ENCODE measurements at regions not wholly inside any gene's neighbourhood (a gene's known extent, or its start where the extent isn't known, plus 50 kb on each side); places are given as distances from the start of the nearest gene placed in this dataset.

DNA sequence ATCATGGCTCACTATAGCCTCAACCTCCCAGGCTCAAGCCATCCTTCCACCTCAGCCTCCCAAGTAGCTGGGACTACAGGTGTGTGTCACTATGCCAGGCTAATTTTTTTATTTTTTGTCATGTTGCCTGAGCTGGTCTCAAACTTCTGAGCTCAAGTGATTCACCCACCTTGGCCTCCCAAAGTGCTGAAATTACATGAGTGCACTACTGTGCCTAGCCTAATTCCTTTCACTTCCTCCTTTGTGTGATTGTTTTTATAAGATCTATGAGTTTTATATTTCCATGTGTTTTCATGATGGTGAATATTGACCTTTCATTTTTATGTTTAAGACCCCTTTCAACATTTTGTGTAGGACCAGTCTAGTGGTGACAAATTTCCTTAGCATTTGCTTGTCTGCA, 55.2 kb upstream of the IL12B start:
- DNase-seq (ENCODE audit: low read depth), result no peak

DNA sequence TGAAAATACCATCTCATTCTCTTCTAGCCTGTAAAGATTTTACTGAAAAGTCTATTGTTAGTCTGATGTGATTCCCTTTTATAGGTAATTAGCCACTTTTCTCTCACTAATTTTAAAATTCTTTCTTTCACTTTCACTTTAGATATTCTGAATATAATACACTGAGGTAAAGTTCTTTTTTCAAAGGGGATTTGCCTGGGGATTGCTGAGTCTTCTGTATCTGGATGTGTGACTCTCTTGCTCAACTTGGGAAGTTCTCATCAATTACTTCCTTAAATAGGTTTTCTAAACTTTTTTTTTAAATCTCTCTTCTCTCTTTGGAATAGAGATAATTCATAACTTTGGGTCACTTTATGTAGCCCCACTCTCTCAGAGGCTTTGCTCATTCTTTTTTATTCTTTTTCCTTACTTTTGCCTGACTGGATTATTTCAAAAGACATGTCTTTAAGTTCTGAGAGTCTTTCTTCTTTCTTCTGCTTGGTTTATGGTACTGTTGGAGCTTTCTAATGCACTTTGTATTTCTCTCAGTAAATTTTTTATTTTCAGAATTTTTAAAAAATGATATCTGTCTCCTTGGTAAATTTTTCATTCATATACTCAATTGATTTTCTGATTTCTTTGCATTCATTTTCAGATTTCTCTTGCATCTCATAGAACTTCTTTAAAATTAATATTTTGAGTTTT, 55.9 kb upstream of the IL12B start:
- DNase-seq (ENCODE audit: low read depth), result no peak

DNA sequence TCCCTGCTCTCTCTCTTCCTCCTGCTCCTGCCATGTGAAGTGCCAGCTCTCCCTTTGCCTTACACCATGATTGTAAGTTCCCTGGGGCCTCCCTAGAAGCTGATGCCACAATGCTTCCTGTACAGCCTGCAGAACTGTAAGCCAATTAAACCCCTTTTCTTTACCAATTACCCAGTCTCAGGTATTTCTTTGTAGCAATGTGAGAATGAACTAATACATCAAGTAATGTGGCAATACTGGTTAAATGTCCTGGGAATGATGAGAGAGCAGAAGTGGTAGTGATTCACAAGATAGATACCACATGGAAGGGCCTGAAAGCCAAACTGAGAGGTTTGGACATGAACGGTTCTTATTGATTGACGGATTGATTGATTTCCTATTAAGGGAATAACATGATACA, 62.6 kb upstream of the IL12B start:
- no peak for DNase-seq (ENCODE audit: low read depth)

DNA sequence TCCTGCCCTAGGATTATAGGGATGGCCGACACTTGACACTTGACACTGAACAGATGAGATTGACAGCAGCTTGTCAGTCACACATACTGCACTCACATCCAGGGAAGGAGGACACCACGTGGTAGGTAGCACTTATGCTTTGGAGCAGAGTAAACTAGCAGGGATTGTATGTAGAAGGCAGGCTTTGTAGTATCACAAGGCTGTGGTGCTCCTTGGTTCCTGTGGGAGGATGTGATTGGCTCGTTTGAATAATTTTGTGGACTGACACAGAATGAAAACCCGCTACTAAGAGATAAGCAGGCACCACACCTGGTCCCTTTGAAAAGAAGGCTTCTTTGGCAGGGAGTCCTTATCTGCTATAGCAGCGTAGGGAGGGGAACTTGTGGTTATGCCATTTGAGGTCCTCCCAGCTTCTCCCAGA, 63.6 kb upstream of the IL12B start:
- no peak for DNase-seq (ENCODE audit: low read depth)

DNA sequence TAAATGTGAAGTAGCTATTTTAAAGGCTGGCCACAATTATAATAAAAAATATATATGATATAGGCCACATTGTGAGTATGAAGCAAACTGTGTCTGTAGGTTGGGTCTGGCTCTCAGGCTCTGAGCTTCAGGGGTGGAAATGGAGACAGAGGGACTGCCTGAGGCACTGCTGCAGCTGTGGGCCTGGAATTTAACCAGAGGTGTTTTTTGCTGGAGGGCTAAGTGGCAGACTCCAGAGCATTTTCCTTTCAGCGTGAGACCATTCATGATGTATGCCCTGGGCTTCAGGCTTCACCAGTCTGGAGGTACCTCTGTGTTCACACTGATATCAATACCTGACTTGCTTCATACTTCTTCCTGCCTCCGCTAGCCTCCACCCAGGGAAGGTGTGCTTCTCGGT, 64.9 kb upstream of the IL12B start:
- DNase-seq (ENCODE audit: low read depth), result no peak

DNA sequence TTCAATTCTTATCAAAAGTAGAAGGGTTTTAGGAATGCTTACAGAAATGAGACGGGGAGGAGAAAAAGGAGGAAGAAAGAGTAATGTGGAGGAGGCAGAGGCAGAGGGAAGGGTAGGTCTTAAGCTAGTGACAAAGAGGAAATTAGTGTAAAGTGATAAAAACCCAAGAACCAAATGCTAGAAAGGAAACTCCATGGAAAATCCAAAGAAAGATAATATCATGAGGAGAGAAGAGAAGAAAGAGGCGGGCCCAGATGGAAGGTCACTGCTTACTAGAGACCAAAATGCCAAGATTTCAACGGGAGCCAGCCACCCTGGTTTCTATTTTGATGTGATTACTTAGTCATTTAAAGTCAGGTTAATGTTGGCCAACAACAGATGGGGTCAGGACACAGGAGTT, 68.6 kb upstream of the IL12B start:
- DNase-seq (ENCODE audit: low read depth), result no peak

DNA sequence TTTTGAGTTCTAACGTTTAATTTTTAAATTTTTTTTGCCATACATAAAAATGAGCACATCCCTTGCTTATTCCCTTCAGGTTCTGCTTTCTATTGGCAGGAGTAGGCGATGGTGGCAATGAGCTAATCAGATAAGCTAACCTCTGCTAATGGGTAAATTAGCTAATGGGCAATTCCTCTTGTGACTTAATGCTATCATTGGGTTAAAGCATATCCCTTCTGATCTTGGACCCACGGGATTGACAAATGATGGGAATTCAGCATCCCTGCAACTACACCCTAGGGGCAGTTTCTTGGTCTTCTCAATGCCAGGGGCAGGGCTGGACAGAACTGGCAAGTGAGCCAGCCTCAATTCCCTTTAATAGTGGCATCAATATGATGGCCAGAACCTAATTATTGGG, 70.2 kb upstream of the IL12B start:
- no peak for DNase-seq (ENCODE audit: low read depth)

DNA sequence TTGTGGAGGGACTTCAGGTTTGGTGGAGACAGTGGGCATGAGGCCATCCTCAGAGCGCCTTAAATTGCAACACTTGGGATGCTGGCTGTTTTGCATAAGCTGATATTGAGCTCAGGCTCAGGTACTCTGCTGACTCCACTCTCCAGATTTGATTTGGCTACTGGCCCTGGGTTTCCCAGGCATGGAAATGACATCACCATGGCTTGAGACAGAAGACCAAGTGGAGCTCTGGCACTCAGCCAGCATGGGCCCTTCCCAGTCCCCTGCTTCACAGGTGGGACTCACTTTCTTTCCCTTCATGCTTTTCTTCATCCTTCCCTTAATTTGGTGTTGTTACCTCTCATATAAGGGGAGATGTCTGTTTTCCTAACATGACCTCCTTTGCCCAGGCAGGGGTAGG, 72.0 kb upstream of the IL12B start:
- no peak for DNase-seq (ENCODE audit: low read depth)

DNA sequence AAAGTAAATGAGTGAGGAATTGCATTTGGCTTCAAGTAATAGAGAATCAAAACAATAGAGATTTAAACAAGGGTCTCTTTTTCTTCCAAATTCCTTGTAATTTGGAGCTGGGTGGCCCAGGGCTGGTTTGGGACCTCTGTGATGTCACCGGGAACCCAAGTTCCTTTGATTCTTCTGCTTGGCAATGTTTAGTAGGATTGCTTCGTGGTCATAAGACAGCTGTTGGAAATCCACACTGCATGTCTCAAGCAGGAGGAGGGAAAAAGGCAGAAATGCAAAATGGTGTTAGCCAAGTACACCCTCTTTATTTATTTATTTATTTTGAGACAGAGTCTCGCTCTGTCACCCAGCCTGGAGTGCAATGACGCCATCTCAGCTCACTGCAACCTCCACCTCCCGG, 72.6 kb upstream of the IL12B start:
- no peak for DNase-seq (ENCODE audit: low read depth)

DNA sequence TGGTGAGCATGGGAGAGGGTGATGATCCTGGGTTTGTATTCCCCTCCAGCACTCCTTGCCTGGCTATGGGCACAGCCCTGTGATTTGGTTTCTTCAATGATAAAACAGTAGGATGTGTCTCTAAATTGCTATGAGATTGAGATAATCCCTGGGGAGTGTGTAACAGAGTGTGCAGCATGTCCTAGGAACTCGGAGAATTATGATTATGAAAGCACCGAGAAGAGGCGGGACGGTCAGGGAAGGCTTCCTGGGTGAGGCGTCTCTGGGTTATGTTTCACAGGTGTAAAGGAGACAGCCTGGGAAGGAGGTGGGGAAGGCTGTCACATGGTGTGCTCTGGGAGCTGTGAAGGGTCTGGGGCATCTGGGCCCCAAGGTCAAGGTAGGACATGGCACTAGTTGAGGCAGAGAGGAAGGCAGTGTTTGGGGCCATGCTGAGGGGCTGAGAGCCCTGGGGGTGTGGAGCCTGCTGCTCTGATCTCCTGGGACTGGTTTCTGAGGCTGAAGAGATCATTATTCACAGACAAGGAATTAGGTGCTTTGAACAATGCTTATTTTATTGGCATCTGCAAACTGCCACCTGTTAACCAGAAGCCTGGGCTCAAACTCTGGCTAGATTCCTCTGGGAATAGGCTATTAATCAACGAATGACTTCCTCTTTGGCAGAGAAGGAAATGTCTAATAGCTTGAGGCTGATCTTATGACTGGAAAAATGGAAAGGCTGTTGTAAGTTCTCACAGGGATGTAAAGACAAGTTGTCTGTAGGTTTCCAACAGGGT, 73.8 kb upstream of the IL12B start:
- DNase-seq (ENCODE audit: low read depth), result no peak

DNA sequence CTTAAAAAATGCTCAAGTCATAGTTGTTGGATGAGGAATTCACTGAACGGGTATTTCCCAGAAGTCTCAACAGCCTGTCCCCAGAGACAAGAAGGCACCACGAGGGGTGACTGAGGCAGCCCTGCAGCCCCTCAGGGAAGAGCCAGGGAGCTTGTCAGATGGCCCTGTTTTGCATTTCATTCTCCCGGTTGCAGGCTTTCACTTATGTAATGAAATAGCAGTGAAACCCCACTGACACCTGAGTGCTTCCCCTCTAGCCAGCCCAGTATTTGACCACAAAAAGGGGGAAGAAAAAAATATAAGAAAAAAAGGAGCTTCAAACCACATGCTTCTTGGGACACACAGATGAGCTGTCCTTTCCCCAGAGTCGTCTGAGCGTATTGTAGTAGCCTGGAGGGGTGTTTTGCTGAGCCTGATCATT, 75.3 kb upstream of the IL12B start:
- no peak for DNase-seq (ENCODE audit: low read depth)

DNA sequence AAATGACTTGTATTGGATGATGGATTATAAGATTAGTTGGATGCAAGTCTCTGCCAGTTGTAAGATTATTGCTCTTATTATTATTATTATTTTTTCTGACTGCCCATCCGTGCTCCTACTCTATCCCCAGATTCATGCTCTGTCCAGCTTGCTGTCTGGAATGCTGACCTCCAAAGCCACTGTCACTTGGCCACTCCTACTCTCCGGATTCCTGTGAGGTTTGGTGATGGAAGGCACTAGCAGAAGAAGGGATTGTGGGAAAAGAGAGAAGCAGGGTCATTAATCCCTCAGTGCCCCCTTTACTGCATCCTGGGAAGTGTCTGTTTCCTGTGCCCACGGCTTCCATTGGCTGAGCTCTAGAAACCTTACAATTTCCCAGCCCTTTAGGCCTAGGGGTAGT, 76.3 kb upstream of the IL12B start:
- no peak for DNase-seq (ENCODE audit: low read depth)

DNA sequence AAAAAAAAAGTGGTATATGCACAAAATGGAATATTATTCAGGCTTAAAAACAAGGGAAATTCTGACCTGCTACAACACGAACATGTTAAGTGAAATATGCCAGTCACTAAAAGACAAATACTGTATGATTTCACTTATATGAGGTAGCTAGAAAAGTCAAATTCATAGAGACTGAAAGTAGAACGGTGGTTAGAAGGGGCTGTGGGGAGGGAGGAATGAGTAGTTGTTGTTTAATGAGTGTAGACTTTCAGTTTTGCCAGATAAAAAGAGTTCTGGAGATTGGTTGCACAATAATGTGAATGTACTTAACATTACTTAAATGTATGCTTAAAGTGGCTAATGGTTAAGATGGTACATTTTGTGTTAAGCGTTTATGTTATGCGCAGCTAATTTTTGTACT, 79.5 kb upstream of the IL12B start:
- no peak for DNase-seq (ENCODE audit: low read depth)

DNA sequence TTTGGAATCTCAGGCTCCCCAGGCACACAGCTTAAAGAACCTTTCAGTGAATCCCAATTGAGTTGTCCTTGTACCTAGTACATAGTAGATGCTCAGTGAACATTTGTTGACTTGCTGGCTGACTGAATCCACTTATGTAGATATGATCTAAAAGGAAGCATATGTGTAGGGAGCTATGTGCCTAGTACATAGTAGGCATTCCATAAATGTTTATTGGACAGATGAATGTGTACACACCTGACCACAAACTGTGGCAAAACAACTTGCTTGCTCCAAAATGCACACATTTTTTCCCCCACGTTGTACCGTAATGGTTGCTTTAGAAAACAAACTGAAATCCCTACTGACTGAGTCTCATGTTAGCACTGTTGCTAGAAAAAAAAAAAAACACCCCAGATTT, 80.2 kb upstream of the IL12B start:
- no peak for DNase-seq (ENCODE audit: low read depth)

DNA sequence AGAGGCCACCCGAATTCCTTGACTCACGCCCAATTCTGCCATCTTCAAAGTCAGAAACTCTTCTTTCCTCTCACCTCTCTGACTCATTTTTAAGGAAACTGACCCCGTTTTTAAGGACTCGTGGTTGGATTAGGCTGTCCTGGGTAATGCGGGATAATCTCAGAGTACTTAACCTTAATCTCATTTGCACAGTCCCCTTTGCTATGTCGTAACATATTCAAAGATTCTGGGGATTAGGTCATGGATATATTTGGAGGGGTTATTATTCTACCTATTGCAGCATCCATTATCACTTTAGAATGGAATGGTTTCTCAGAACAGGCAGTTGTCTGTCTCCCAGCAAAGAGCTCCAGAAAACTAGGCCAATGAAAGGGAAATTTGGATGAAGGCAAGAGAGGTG, 80.8 kb upstream of the IL12B start:
- DNase-seq (ENCODE audit: low read depth), result no peak

DNA sequence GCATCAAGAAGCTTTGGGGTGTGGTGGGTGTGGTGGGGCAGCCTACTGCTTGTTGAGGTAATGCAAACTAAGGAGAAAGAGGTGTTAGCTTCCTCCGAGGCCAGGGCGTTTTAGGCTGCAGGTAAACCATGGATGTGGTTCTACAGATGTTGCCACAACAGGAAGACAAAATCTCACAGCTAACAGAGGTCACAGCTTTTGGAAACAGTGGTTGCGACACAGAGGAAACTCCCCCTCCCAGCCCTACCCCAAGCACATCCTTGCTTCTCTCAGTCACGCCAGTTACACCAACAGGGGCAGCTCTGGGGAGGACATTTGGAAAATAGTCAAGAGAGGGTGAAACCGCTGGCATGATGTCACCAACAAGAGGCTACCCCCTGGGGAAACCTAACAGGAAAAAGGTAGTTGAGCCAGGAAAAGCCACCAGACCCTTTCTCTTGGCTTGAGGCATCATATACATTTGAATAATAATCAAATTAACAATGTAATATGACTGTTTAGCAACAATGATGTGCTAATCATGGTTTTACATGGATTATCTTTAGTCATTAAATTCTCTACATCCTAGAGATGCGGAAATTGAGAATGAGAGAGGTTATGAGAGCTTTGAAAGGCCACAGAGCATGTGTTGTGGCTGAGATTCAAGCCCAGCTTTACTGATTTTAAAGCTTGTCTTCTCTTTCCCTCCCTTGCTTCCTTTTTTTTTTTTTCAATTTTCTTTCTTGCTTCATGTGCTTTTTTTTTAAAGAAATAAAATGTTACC, 82.2 kb upstream of the IL12B start:
- DNase-seq (ENCODE audit: low read depth), result peak; percentile 48

DNA sequence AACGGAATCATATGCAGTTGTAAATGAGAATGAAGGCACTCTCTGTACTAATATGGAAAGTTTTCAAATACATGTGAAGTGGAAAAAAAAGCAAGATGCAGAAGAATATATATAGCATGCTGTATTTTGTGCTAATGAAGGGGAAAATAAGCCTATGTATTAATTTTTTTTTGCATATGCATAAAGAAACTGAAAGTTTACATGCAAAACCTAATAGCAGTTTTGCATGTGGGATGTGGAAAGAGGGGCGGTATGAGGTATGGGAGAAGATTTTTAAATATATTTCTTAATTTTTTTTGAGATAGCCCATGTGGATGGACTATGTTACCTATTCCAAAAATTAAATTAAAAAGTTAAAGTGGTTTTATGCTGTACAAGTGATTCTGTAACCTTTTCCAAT, 83.7 kb upstream of the IL12B start:
- no peak for DNase-seq (ENCODE audit: low read depth)

DNA sequence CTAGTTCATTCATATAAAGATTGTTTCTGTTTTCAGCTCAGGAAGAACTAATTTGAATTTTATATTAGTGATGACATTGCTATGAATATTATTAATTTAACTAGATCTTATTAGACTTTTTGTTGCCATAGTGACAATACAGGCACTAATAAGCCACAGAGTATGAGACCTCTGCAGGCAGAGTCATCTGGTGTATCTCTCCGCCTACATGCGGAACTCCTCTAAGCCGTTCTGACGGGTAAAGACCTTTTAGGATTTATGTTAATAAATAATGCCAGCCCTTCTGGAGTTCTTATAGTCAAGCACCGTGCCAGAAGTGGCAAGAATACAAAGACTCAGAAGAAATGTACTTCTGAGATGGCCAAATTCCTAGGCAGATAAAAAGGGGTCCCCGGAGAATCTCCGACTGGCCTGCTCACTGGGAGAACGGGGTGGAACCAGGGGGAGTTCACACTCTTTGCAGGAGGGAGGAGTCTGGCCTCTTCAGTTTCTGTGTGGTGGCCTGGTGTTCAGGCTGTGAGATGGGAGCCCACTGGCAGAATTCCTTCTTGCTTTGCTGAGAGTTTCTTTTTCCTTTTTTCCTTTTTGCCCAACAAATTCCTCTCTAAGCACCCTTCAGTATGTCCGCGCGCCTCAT, 85.1 kb upstream of the IL12B start:
- DNase-seq (ENCODE audit: low read depth), result no peak

DNA sequence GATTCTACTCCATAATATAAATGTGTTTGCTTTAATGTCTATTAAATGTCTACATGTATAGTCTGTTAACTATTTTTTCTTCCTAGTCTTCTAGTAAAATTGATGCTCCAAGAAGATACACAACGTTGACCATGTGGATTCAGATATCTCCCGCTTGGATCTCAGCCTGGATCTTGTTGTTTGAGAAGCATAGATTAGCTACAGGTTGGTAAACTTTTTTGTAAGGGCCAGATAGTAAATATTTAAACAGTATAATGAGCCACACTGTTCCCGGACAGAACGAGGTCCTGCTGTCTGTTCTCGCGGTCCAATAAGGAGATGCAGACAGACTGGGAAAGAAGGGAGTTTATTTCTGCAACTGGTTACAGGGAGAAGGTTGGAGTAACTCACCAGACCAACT, 86.2 kb upstream of the IL12B start:
- no peak for DNase-seq (ENCODE audit: low read depth)

DNA sequence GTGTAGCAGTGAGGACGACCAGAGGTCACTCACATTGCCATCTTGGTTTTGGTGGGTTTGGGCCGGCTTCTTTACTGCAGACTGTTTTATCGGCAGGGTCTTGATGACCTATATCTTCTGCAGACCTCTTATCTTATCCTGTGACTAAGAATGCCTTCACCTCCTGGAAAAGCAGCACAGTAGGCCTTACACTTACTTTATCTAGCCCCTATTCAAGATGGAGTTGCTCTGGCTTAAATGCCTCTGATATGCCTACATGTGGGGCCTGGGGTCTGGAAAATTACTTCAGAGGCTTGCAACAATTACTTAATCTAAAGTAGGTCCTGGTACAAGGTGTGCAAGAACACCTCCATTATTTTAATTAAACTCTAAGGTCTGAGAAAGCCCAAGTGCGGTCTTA, 86.9 kb upstream of the IL12B start:
- DNase-seq (ENCODE audit: low read depth), result no peak

DNA sequence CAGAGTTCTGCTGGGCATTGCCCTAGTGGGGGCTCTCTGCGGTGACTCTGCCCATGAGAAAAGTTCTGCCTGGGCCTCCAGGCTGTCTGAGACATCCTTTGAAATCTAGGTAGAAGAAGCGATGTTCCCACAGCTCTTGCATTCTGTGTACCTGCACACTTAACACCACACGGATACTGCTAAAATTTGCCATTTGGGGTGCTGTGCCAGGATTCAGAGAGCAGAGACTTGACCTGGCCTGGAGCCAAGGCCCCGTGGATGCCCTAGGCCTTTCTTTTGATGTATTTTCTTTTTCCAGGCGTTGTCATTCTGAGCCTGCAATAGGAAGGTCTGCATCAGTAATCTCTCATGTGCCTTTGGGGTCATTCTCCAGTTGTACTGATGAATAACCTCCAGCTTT, 89.3 kb upstream of the IL12B start:
- no peak for DNase-seq (ENCODE audit: low read depth)

DNA sequence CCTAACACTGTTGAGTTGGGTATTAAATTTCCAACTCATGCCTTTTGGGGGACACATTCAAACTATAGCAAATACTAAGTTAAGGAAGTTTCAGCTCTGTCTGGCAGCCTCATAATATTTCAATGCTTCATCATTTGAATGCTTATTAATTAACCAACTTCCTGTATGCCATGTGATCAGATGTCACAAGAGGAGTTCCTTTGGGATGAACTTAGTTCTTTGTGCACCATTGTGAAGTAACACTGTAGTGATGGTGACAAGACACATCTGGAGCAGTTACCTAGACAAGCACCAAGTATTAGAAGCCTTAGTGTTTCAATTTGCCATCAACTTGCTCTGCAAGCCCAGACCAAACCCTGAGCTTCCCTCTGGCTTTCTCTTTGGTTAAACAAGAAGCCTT, 90.7 kb upstream of the IL12B start:
- no peak for DNase-seq (ENCODE audit: low read depth)

DNA sequence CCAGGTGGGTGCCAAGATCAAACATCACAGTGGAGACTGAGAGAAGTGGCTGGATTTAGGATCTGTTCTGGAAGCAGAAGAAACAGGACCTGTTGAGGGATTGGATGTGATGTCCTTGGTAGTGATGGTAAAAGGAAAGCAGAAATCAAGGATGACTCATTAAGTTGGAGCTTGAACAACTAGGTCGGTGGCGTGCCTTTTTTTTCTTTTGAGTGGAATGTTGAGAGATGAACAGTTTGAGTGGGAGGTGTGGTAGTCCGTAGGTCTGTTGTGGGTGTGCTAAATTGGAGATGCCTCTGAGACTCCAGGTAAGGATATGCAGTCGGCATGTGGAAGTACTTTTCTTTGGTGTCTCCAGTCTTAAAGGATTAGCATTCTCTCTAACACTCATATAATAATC, 92.1 kb upstream of the IL12B start:
- DNase-seq (ENCODE audit: low read depth), result no peak

Data from stimulated activated CD8-positive, alpha-beta memory T cell treated with anti-CD3 and anti-CD28 coated beads, Interleukin-4, amount 100 ng/mL, for 24 hours (primary cell).